ENCODE measurements at regions not wholly inside any gene's neighbourhood (a gene's known extent, or its start where the extent isn't known, plus 50 kb on each side); places are given as distances from the start of the nearest gene placed in this dataset.
"Not testable (repeated sequence)": the region's sequence is repeated elsewhere in the genome, so short reads cannot be mapped to it uniquely, and the experiment has no call there.

DNA sequence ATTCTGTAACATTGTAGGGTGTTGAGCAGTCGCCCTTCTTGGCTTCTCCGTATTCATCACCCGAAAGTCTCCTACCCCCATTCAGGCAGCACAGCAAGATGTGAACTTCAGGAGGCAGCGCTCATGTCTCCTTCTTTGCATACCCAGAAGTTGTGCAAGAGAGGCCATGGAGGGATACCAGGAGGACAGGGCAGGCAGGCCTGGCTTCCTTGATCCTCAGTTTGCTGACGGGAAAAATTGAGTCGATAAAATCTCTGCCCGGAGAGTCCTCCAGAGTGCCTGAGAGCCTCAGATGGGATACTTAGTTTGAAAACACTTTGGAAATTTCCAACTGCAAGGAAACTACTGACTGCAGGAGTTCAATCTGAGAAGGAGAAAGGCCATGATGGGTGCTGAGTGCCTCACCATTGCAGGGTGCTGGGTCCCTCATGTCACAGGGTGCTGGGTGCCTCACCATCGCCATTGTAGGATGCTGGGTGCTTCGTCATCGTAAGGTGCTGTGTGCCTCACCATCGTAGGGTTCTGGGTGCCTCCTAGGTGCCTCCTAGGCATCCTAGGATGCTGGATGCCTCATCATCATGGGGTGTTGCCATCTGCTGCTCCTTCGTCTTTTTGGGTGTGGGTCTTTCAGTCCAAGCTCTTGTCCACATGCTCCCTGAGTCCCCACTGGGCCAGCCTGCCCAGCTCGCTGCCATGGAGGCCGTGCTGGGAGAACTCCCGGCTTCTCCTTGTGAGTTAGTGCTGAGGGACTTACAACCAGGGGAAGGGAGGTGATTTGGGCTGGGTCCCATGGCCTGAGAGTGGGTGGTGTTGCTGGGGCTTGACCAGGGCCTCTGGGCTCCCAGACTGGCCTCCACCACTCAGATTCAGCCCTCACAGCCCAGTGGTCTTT, 162.4 kb downstream of the DDX1 start:
- no peak for DNase-seq

DNA sequence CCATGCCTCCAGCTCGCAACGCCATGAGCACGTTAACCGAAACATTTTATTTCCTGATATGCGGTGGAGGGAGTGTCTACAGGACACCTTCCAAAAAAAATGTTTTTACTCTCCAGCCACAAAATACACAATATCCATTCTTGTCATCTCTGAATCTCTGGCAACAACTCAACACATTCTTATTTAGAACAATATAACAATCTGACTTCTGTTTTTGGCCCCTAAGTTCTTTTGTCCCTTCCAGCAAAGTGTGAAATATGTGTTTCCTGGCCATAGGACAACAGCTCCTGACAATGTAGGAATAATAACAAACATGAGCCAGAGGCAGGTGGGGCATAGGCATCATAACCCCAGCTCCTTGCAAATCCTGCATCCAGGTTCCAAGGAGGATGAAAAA, 163.0 kb downstream of the DDX1 start:
- no peak for DNase-seq

DNA sequence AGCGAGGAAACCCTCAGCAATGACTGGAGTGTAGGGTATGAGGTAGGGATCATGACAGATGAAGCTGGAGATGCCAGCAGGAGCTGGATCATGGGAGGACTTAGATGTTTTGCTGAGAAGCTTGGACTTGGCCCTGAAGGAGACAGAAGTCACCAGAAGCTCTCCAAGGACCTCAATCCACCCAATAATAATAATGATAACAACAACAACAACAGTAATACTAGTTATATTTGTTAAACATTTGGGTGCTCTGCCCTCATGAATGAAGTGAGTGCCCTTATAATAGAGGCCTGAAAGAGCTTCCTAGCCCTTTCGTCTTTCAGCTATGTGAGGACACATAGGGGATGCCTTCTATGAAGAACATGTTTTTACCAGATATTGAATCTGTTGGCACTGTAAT, 163.9 kb downstream of the DDX1 start:
- DNase-seq, result no peak

DNA sequence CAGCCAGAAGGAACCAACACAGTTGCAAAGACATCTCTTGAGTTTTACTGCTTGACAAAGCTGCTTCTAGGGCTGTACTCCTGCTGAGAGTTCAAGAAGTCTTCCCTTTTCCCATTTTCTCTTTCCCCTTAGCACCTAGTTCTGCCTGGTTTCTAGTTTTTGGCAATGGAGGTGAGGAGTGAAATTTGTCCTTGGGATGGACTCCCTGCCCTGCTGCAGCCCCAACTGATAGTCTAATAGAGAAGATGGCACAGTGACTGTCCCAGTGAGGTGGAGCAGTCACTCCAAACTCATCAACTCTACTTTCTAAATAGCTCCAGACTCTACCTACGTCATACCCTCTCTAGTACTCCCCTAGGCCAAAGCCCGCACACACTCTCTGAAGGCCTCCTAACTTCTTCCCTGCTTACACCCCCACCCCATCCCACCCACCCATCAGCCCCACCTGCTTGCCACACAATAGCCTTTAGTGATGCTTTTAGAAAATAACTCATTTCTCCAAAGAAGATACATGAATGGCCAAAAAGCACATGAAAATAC, 164.4 kb downstream of the DDX1 start:
- DNase-seq, result no peak

DNA sequence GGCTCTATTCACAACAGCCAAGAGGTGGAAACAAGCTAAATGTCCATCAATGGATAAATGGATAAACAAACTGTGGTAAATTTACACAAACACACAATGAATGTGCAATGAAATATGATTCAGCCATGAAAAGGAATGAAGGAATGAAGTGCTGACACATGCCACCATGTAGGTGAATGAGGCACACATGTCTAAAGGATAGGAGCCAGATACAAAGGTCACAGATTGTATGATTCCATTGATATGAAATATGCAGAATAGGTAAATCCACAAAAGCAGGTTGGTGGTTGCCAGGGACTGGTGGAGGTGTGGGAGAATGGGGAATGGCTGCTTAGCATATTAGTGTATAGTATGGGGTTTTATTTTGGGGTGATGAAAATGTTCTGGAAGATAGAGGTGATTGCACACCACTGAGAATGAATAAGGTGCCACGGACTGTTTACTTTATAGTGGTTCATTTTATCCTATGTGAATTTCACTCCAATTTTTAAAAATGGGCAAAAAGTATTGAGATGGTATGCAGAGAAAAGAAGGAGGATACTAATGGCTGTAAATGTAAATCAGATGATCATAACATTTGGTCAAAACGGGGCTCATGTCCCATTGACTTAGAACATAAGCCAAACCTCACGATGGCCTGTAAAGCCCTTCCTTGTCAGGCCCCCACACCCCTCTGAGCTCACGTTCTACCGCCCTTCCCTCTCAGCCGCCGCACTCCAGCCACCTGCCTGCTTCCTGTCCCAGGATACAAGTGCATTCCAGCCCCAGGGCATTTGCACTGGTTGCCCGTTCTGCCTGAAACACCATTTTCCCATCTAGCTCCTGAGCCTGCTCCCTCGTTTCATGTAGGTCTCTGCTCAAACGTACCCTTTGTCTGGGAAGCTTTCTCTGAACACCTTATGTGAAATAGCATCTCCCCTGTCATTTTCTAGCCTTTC, 165.5 kb downstream of the DDX1 start:
- no peak for DNase-seq

DNA sequence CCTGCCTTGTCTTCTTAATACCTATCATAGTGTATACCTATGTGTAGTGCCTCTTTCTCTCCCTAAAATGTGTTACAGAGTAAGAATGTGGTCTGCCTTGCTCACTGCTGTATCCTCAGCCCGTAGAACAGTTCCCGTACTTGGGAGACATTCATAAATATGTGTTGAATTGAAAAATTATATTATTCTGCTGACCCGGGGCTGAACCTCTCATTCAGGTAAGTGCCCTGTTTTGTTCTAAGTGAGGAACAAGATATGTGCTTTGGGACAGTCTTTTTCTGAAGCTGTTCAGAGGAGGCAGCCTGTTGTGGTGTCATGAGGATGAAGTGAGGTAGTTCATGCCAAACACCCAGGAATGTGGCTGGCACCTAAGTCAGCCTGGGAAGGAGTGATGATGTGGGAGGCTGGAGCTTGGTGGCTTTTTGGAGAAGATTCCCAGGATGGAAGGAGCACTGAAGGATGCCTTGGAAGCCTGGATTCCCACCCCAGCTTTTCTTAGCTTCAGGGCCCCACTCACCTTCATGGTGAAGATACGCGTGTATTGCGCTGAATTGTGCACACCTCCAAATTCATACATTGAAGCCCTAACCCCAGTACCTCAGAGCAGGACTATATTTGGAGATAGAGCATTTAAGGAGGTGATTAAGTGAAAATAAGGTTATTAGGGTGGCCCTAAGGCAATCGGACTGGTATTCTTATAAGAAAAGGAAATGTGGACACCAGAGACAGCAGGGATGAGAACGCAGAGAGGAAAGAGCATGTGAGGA, 166.3 kb downstream of the DDX1 start:
- no peak for DNase-seq

DNA sequence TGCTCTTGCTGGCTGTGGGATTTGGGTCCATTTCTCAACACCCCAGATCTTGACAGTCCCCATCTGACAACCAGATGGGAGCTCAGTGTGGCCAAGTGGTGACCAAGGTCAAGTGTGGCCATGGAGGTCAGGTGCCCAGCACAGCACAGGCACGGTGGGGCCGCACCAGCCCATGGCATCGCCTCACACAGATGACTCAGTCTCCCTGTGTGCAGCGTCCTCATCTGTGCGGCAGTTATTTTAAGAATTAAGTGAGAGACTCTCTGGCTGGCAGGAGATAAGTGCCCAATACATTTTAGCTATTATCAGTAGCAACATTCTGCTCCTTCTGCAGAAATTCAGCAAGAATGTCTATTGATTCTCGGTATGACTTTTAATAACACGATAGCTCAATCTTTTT, 167.2 kb downstream of the DDX1 start:
- DNase-seq, result no peak

DNA sequence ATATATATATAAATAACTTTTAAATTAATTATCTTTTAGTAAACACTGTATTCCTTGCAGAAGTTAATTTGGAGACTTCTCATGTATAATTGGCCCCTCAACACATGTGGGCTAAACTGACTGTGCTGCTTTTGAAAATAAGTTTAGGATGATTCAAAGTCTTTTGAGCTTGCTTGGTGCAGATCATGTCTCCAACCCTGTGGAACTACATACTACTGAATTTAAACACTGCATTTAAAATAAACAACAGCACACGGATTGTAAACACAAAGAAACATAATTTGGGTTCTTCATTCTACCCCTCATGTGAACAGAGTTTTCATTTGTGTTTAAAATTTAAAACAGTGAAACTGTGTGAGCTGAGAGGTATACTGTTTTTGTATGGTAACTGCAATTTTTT, 167.7 kb downstream of the DDX1 start:
- no peak for DNase-seq

DNA sequence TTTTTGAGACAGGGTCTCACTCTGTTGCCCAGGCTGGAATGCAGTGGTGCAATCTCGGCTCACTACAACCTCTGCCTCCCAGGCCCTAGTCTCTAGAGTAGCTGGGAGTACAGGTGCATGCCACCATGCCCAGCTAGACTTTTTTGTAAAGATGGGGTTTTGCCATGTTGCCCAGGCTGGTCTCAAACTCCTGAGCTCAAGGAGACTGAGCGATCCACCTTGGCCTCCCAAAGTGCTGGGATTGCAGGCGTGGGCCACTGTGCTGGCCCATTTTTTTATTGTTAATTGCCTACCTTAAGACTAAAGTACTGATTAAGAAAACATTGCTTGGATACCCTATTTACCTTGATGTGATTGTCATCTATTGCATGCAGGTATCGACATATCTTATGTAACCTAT, 168.1 kb downstream of the DDX1 start:
- not testable (repeated sequence) for DNase-seq

DNA sequence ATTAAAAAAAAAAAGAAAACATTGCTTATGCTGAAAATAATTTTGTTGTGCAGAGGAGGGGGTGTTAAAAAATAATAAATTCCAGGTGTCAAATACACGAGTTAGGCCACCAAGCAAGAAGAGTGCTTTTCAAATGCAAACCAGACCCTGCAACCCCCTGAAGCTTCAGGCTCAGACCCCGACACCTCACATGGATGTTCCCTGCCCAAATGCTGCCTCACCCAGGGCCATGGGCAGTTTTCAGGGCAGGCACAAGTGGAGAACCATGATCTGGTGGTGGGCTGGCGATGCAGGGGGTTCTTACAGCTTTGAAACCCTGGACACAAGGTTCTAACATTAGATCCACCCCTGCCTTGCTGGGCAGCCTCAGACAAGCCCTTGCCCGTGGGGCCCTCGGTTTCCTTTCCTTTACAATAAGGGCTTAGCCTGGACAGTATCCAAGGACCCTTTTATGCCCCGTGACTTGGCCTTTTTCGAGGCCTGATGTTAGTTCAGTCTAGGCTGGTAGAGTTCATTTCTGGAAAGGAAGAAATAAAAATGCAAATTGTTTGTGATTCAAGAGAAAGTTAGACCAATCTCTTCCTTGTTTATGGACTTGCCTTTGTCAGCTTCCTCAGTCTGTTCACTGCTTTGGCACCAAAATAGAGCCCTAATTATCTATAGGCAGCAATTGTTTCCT, 168.7 kb downstream of the DDX1 start:
- no peak for DNase-seq

DNA sequence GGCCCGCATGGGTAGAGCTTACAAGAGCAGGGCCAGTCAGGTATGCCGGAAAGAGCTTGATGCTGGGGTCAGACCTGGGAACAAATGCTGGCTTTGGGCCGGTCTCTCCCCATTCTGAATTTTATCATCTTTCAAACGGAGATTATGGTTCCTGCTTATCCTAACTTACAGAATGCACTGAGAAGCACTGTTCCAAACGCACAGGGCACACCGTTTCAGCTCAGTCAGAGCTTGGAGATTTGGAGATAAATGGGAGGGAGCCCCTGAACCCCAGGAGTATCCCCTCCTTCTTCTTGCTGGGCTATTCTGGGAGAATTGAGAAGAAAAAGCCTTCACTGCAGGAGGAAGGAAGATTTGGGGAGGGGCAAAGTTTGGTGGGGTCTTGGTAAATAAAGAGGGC, 169.4 kb downstream of the DDX1 start:
- DNase-seq, result no peak

DNA sequence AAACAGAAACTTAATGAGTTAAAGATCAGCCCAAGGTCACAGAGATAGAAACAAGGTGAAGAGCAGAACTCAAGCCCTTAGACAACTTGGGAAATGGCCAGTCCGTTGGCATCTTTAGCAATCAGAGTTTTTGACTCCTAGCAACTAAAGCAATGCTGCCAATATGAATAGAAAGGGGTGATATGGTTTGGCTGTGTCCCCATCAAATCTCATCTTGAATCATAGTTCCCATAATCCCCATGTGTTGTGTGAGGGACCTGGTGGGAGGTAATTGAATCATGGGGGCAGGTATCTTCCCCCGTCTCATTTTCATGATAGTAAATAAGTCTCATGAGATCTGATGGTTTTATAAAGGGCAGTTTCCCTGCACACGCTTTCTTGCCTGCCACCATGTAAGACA, 170.2 kb downstream of the DDX1 start:
- no peak for DNase-seq

DNA sequence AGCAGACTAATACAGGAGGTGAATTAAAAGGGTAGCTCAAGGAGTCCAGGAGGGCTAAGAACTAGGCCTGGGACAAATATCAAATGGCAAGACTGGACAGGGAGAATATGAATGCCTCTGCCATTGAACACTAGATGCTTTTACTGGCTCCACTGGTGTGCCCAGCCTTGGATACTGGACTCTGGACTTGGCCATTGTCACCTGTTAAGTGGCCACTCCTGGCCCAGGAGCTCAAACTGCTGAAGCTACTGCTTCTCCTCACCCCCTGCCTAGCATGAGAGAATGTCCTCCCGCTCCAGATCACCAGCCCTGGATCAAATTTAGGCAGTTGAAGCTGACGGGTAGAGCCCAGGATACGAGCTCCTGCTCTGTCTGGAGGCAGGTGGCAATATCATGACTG, 170.8 kb downstream of the DDX1 start:
- no peak for DNase-seq

DNA sequence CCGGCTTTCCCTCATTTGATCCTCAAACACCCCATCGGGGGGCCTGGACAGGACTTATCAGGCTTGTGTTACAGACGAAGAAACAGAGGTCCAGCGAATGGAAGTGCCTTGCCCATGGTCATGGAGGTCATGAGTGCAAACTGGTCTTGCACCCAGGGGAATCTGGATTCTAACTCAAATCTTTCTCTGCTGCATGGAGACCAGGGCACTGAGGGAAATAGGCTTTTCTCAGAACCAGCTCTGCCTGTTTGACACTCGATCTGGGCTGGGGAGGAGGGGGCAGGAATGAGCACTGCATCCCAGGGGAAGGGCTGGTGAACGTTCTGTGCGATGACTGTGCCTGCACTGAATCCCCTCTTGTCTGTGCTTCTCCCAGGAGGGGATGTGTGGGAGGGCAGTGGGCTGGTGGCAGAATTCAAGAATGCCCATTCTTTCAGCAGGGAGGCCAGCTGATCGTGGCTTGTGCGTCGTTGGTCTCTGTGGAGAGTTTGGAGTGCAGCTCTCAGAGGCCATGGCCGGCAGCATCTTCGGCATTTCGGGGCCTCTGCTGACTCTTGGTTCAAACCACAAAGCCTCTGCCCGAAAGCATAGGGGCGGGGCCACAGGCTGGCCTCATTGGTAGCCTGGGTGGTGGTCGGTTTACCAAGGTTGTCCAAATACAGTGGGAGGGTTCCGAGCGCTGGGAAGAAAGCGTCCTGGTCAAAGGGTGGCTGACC, 171.6 kb downstream of the DDX1 start:
- DNase-seq, result no peak

DNA sequence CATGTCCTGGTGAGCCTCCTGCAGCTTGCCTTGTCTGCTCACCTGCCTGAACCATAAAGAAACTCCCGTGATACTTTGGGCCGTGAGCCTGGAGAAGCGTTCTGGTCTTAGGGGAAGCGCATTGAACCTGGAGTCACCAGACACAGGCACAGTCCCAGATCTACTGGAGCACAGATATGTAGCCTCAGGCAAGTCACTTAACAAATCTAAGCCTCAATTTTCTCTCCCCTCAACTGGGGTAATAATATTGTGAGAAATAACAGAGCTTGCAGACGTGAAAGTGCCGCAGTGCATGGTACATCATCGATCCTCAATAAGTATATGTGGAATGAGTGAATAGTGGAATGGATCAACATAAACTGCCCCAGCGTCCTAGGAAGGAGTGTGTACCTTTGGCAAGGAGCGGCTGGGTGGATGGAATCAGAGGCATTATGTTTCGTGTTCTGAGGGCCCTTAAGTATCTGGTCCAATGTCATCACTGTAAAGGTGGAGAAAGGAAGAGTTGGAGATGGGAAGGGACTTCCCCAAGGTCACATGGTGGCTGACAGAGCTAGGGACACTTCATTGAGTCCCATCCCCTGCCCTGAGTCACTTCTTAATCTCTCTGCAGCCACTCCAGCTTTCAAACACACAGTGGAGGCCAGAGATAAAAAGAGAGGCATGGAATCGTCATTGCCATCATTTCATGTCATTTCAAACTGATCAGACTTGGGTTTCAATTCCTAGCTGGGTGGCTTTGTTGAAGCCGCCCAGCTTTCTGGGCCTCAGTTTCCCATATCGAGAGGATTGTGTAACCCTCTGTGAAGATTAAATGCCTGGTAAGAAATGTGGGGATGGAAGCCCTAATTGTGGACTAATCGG, 172.4 kb downstream of the DDX1 start:
- no peak for DNase-seq

DNA sequence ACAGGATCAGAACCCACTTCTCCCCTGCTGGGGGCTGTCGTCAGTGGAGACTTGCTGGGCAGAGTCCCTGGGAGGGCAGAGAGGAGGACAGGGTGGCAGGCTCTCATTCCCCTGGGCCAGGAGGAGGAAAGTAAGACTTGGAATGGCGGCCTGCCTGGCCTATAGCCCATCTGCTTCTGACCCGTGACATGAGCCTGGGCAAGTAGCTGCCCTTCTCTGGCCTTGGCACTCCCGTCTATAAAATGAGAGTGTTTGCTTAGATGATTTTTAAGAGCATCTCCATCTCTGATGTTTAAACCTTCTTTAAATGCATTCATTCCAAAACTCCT, 173.0 kb downstream of the DDX1 start:
- no peak for DNase-seq

DNA sequence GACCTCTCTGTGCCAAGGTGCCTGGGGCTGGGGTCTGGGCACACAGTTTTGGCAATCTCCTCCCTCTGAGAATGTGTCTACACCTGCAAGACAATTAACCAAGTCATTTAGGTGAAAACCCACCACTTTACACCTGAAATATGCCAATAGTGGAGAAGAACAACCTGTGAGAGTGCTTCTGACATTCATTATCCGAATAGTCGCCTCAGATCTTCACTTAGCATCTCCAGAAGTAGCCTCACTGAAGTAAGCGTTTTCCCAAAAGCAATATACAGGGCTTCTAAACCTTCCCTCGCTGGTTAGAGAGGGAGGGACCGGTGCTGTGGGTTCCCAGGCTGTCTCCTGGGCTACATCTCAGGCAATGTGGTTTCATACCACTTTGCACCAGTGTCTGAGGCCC, 173.5 kb downstream of the DDX1 start:
- no peak for DNase-seq

DNA sequence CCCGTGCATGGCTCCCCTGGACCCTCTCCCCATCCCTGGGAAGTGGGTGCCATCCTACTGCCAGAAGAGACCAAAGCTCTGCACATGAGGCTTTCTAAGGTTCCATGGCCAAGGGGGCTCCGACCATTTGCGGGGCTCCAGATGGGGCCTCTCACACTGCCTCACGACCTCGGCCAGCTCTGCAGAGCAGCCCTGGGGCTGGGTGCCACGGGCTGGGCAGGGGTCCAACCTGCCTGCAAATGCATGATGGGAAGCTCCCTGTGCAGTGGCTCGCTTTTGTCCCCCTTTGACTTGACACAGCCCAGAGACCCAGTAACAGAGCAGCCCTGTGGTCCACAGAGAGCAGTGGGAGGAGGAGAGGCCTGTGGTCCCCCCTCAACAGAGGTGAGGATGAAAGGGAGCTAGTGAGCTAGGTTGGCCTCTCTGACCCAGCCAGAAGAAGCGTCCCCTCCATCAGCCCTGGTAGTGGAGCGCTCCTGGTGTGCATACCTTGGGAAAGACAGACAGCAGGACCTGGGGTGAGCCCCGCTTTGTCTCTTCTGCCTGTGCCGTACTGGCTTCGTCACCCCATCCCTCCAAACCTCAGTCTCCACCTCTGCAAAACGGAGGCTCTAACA, 174.1 kb downstream of the DDX1 start:
- no peak for DNase-seq

DNA sequence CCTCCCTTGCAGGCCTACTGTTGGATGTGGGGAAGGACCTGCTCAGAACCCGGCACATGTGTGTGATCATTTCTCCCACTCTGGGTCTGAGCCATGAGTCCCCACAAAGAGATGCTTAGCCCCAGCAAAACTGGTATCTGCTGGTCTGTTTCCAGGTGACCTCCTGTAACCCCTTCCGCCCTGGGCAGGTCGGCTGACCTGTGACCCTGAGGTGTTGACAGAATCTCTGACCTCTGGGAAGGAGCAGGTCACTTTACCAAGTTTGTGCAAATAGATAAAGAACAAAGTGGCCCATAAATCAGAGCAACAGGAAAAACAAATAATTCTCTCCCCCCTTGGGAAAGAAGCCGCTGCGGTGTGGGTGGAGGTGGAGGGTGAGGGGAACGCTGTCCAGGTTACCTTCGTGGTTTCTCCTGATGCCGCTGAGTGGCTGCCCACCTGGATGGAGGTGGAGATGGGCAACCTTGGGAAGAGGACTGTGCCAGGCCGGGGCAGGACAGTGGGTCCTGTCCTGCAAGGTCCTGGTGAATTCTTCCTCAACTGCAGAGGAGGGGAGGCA, 174.0 kb upstream of the MYCN start:
- no peak for DNase-seq

Data from eye (tissue), 1 donor.